ENCODE measurements at regions not wholly inside any gene's neighbourhood (a gene's known extent, or its start where the extent isn't known, plus 50 kb on each side); places are given as distances from the start of the nearest gene placed in this dataset.

DNA sequence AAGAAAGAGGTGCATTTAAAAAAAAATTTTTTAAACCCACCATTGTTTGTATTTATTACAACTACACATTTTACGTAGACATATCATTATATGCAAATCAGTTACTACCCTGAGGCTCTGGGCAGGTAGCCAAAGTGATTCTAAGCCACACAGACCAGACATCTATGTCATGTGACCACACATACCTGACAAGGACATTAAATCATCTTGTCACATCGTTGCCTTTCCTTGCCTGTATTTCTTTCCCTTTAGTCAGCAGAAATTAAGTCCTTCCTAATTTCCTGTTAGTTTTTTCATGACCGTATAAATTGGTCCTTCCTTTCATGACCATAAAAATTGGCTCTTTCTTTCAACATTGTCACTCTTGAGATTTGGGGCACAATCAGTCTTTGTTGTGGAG lies 134.2 kb upstream of the MARCHF11 start:
- no peak for DNase-seq (ENCODE audit: low read depth, low spot score)
- no peak for TF ChIP-seq CTCF (IDR thresholded peaks at IDR 0.05; ENCODE audit: insufficient read depth, low read length, missing control alignments)
- no peak overlapping the region for H3K4me3 ChIP-seq (ENCODE audit: low read depth, low read length)
- ChIA-PET POLR2A (no interaction called here), CTCF (no interaction called here)

GRCh38 chr5:16312785-16313184 lies 133.2 kb upstream of the MARCHF11 start:
- TF ChIP-seq CTCF (IDR thresholded peaks at IDR 0.05; ENCODE audit: insufficient read depth, low read length, missing control alignments) = no peak
- H3K4me3 ChIP-seq (ENCODE audit: low read depth, low read length) = no peak overlapping the region
- POLR2A ChIA-PET = no interaction called here
- no peak for DNase-seq (ENCODE audit: low read depth, low spot score)
- CTCF ChIA-PET = no interaction called here

DNA sequence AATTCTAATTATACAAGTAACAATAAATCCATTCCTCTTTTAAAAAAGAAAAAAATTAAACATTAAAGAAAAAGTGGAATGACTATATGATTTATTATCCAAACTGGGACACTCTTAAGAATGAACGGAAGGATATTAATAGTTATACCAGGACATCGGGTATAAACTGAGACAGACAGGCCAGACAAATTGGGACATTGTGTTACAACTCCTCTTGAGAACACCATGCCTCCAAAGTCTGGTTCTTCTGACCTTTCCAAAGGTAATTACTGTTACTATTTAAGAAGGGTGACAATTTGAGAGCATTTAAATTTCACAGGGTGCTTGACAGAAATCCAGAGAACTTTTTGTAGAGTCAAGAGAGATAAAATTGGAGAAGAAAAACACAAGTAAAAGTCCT lies 132.1 kb upstream of the MARCHF11 start:
- DNase-seq (ENCODE audit: low read depth, low spot score) = no peak
- TF ChIP-seq CTCF (IDR thresholded peaks at IDR 0.05; ENCODE audit: insufficient read depth, low read length, missing control alignments) = no peak
- POLR2A ChIA-PET = no interaction called here
- CTCF ChIA-PET = no interaction called here
- H3K4me3 ChIP-seq (ENCODE audit: low read depth, low read length) = no peak overlapping the region

DNA sequence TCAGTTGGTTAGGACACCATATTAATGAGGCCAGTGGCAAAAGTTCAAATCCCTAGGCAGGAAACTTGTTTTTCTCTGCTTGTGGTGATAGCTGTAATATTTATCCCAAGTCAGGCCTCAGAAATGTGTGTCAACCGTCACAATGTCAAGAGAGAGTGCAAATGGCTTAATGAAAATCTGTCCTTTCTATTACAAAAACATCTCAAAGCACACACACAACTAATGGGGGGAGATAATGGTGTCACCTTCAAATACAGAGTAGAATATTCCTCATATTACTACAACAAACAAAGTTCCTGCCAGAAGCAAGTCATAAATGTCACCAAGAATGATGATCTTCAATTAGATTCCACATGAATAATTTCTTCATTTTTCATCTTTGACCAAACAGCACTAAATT lies 127.2 kb upstream of the MARCHF11 start:
- TF ChIP-seq CTCF (IDR thresholded peaks at IDR 0.05; ENCODE audit: insufficient read depth, low read length, missing control alignments) = no peak
- ChIA-PET CTCF (no interaction called here), POLR2A (no interaction called here)
- DNase-seq (ENCODE audit: low read depth, low spot score) = no peak
- no peak overlapping the region for H3K4me3 ChIP-seq (ENCODE audit: low read depth, low read length)

GRCh38 chr5:16304846-16305245 lies 125.3 kb upstream of the MARCHF11 start:
- no peak for TF ChIP-seq CTCF (IDR thresholded peaks at IDR 0.05; ENCODE audit: insufficient read depth, low read length, missing control alignments)
- CTCF ChIA-PET = no interaction called here
- no peak overlapping the region for H3K4me3 ChIP-seq (ENCODE audit: low read depth, low read length)
- DNase-seq (ENCODE audit: low read depth, low spot score) = no peak
- POLR2A ChIA-PET = no interaction called here

DNA sequence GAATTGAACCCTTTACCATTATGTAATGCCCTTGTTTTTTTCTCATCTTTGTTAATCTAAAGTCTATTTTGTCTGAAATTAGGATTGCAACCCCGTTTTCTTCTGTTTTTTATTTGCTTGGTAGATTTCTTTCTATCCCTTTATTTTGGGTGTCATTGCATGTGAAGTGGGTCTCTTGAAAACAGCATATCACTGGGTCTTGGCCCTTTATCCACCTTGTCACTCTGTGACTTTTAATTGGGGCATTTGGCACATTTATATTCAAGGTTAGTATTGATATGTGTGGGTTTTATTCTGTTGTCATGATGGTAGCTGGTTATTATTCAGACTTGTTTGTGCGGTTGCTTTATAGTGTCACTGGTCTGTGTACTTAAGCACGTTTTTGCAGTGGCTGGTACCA lies 117.4 kb upstream of the MARCHF11 start:
- no peak for TF ChIP-seq CTCF (IDR thresholded peaks at IDR 0.05; ENCODE audit: insufficient read depth, low read length, missing control alignments)
- ChIA-PET CTCF (no interaction called here), POLR2A (no interaction called here)
- DNase-seq (ENCODE audit: low read depth, low spot score) = no peak
- no peak overlapping the region for H3K4me3 ChIP-seq (ENCODE audit: low read depth, low read length)

All from AG04449 (cell line).